ENCODE measurements at regions not wholly inside any gene's neighbourhood (a gene's known extent, or its start where the extent isn't known, plus 50 kb on each side); places are given as distances from the start of the nearest gene placed in this dataset.

GRCh38 chr11:30111786-30112185 lies 95.0 kb upstream of the KCNA4 start:
- H3K9me3 ChIP-seq (ENCODE audit: insufficient read depth, low read depth, low read length): no peaks in the 10 kb centered on the region
- H3K9ac ChIP-seq (ENCODE audit: low read length): no peak overlapping the region
- H4K91ac ChIP-seq (ENCODE audit: low read depth, low read length): no peak overlapping the region
- no peak overlapping the region for H3K18ac ChIP-seq (ENCODE audit: low read length)
- H2BK120ac ChIP-seq (ENCODE audit: insufficient read depth, low read length, poor library complexity): no peak overlapping the region
- H3K79me2 ChIP-seq (ENCODE audit: control insufficient read depth, insufficient read depth, low read length, poor library complexity): no peaks in the 10 kb centered on the region
- H4K8ac ChIP-seq (ENCODE audit: low read depth, low read length): no peak overlapping the region
- no peaks in the 10 kb centered on the region for H3K36me3 ChIP-seq (ENCODE audit: control insufficient read depth in 1 of 2, insufficient read depth in 2 of 2, low read length in 2 of 2)
- no peak overlapping the region for H3K4me2 ChIP-seq (ENCODE audit: low read length)
- H3K23ac ChIP-seq (ENCODE audit: low read length): no peak overlapping the region
- no peak overlapping the region for H2AFZ ChIP-seq (ENCODE audit: insufficient read depth, low read length, poor library complexity)
- H3K4me3 ChIP-seq (ENCODE audit: low read depth, low read length): no peak overlapping the region
- H3K14ac ChIP-seq (ENCODE audit: low read length): no peak overlapping the region
- no peak for DNase-seq
- no CpG with 5 or more reads among the region's 1 CpG for WGBS (ENCODE audit: extremely low coverage, insufficient coverage, insufficient read length)
- no peaks in the 10 kb centered on the region for H3K79me1 ChIP-seq (ENCODE audit: low read length)
- H3K4ac ChIP-seq (ENCODE audit: low read depth, low read length): no peak overlapping the region
- H2BK5ac ChIP-seq (ENCODE audit: low read depth, low read length, poor library complexity): no peak overlapping the region
- no peaks in the 10 kb centered on the region for H3K4me1 ChIP-seq (ENCODE audit: control insufficient read depth in 1 of 2, insufficient read depth in 2 of 2, low read length in 2 of 2)
- no peaks in the 10 kb centered on the region for H3K27me3 ChIP-seq (ENCODE audit: insufficient read depth, low read length)
- H2AK5ac ChIP-seq (ENCODE audit: low read length): no peak overlapping the region
- H3K27ac ChIP-seq (ENCODE audit: low read depth, low read length): no peak overlapping the region
- H4K12ac ChIP-seq (ENCODE audit: low read depth, low read length): no peak overlapping the region
- H2BK12ac ChIP-seq (ENCODE audit: low read length): no peak overlapping the region

GRCh38 chr11:30113326-30113898 lies 96.6 kb upstream of the KCNA4 start:
- H4K8ac ChIP-seq (ENCODE audit: low read depth, low read length): no peak overlapping the region
- H3K4me2 ChIP-seq (ENCODE audit: low read length): no peak overlapping the region
- no peak overlapping the region for H2BK12ac ChIP-seq (ENCODE audit: low read length)
- no peak overlapping the region for H3K23ac ChIP-seq (ENCODE audit: low read length)
- no peak overlapping the region for H3K4me3 ChIP-seq (ENCODE audit: low read depth, low read length)
- H2AFZ ChIP-seq (ENCODE audit: insufficient read depth, low read length, poor library complexity): no peak overlapping the region
- no peak overlapping the region for H3K18ac ChIP-seq (ENCODE audit: low read length)
- no peak overlapping the region for H2AK5ac ChIP-seq (ENCODE audit: low read length)
- H4K12ac ChIP-seq (ENCODE audit: low read depth, low read length): no peak overlapping the region
- H3K4me1 ChIP-seq (ENCODE audit: control insufficient read depth in 1 of 2, insufficient read depth in 2 of 2, low read length in 2 of 2): no peaks in the 10 kb centered on the region
- DNase-seq: no peak
- H3K9me3 ChIP-seq (ENCODE audit: insufficient read depth, low read depth, low read length): no peaks in the 10 kb centered on the region
- WGBS (ENCODE audit: extremely low coverage, insufficient coverage, insufficient read length): no CpG with 5 or more reads among the region's 2 CpGs
- no peak overlapping the region for H2BK120ac ChIP-seq (ENCODE audit: insufficient read depth, low read length, poor library complexity)
- H3K36me3 ChIP-seq (ENCODE audit: control insufficient read depth in 1 of 2, insufficient read depth in 2 of 2, low read length in 2 of 2): no peaks in the 10 kb centered on the region
- H3K27me3 ChIP-seq (ENCODE audit: insufficient read depth, low read length): no peaks in the 10 kb centered on the region
- no peak overlapping the region for H3K9ac ChIP-seq (ENCODE audit: low read length)
- H3K27ac ChIP-seq (ENCODE audit: low read depth, low read length): no peak overlapping the region
- no peaks in the 10 kb centered on the region for H3K79me1 ChIP-seq (ENCODE audit: low read length)
- no peak overlapping the region for H2BK5ac ChIP-seq (ENCODE audit: low read depth, low read length, poor library complexity)
- no peak overlapping the region for H3K4ac ChIP-seq (ENCODE audit: low read depth, low read length)
- H4K91ac ChIP-seq (ENCODE audit: low read depth, low read length): no peak overlapping the region
- H3K79me2 ChIP-seq (ENCODE audit: control insufficient read depth, insufficient read depth, low read length, poor library complexity): no peaks in the 10 kb centered on the region
- H3K14ac ChIP-seq (ENCODE audit: low read length): no peak overlapping the region

GRCh38 chr11:30116512-30116911 lies 99.7 kb upstream of the KCNA4 start:
- H3K27me3 ChIP-seq (ENCODE audit: insufficient read depth, low read length): no peaks in the 10 kb centered on the region
- no peak overlapping the region for H3K14ac ChIP-seq (ENCODE audit: low read length)
- no peak overlapping the region for H3K4me2 ChIP-seq (ENCODE audit: low read length)
- H3K23ac ChIP-seq (ENCODE audit: low read length): no peak overlapping the region
- H2AK5ac ChIP-seq (ENCODE audit: low read length): no peak overlapping the region
- no peak overlapping the region for H3K27ac ChIP-seq (ENCODE audit: low read depth, low read length)
- H3K79me2 ChIP-seq (ENCODE audit: control insufficient read depth, insufficient read depth, low read length, poor library complexity): no peaks in the 10 kb centered on the region
- no peak overlapping the region for H2BK120ac ChIP-seq (ENCODE audit: insufficient read depth, low read length, poor library complexity)
- no peak for DNase-seq
- no peak overlapping the region for H4K91ac ChIP-seq (ENCODE audit: low read depth, low read length)
- H2BK12ac ChIP-seq (ENCODE audit: low read length): no peak overlapping the region
- no peak overlapping the region for H3K9ac ChIP-seq (ENCODE audit: low read length)
- no peaks in the 10 kb centered on the region for H3K36me3 ChIP-seq (ENCODE audit: control insufficient read depth in 1 of 2, insufficient read depth in 2 of 2, low read length in 2 of 2)
- no peaks in the 10 kb centered on the region for H3K79me1 ChIP-seq (ENCODE audit: low read length)
- H3K9me3 ChIP-seq (ENCODE audit: insufficient read depth, low read depth, low read length): no peaks in the 10 kb centered on the region
- no peak overlapping the region for H3K4ac ChIP-seq (ENCODE audit: low read depth, low read length)
- no peak overlapping the region for H4K12ac ChIP-seq (ENCODE audit: low read depth, low read length)
- H3K4me1 ChIP-seq (ENCODE audit: control insufficient read depth in 1 of 2, insufficient read depth in 2 of 2, low read length in 2 of 2): no peaks in the 10 kb centered on the region
- WGBS (ENCODE audit: extremely low coverage, insufficient coverage, insufficient read length): no CpG with 5 or more reads among the region's 1 CpG
- H4K8ac ChIP-seq (ENCODE audit: low read depth, low read length): no peak overlapping the region
- H3K18ac ChIP-seq (ENCODE audit: low read length): no peak overlapping the region
- H3K4me3 ChIP-seq (ENCODE audit: low read depth, low read length): no peak overlapping the region
- no peak overlapping the region for H2AFZ ChIP-seq (ENCODE audit: insufficient read depth, low read length, poor library complexity)
- no peak overlapping the region for H2BK5ac ChIP-seq (ENCODE audit: low read depth, low read length, poor library complexity)

- H3K9me3 ChIP-seq (ENCODE audit: insufficient read depth, low read depth, low read length): no peaks in the 10 kb centered on the region
- no peak overlapping the region for H2AFZ ChIP-seq (ENCODE audit: insufficient read depth, low read length, poor library complexity)
- no peak overlapping the region for H4K12ac ChIP-seq (ENCODE audit: low read depth, low read length)
- H3K79me1 ChIP-seq (ENCODE audit: low read length): no peaks in the 10 kb centered on the region
- H3K23ac ChIP-seq (ENCODE audit: low read length): no peak overlapping the region
- WGBS (ENCODE audit: extremely low coverage, insufficient coverage, insufficient read length): no CpG with 5 or more reads among the region's 4 CpGs
- DNase-seq: no peak
- H3K4ac ChIP-seq (ENCODE audit: low read depth, low read length): no peak overlapping the region
- H3K27ac ChIP-seq (ENCODE audit: low read depth, low read length): no peak overlapping the region
- no peak overlapping the region for H2AK5ac ChIP-seq (ENCODE audit: low read length)
- no peaks in the 10 kb centered on the region for H3K79me2 ChIP-seq (ENCODE audit: control insufficient read depth, insufficient read depth, low read length, poor library complexity)
- no peak overlapping the region for H3K9ac ChIP-seq (ENCODE audit: low read length)
- no peak overlapping the region for H3K4me2 ChIP-seq (ENCODE audit: low read length)
- H3K18ac ChIP-seq (ENCODE audit: low read length): no peak overlapping the region
- H3K4me3 ChIP-seq (ENCODE audit: low read depth, low read length): no peak overlapping the region
- H3K27me3 ChIP-seq (ENCODE audit: insufficient read depth, low read length): no peaks in the 10 kb centered on the region
- H2BK5ac ChIP-seq (ENCODE audit: low read depth, low read length, poor library complexity): no peak overlapping the region
- H4K91ac ChIP-seq (ENCODE audit: low read depth, low read length): no peak overlapping the region
- no peak overlapping the region for H4K8ac ChIP-seq (ENCODE audit: low read depth, low read length)
- H3K36me3 ChIP-seq (ENCODE audit: control insufficient read depth in 1 of 2, insufficient read depth in 2 of 2, low read length in 2 of 2): no peaks in the 10 kb centered on the region
- no peak overlapping the region for H2BK120ac ChIP-seq (ENCODE audit: insufficient read depth, low read length, poor library complexity)
- no peaks in the 10 kb centered on the region for H3K4me1 ChIP-seq (ENCODE audit: control insufficient read depth in 1 of 2, insufficient read depth in 2 of 2, low read length in 2 of 2)
- H2BK12ac ChIP-seq (ENCODE audit: low read length): no peak overlapping the region
- H3K14ac ChIP-seq (ENCODE audit: low read length): no peak overlapping the region
Observed at GRCh38 chr11:30120045-30120589, 103.3 kb upstream of the KCNA4 start.
